D721Med (cell line): ENCODE measurements at regions not wholly inside any gene's neighbourhood (a gene's known extent, or its start where the extent isn't known, plus 50 kb on each side); places are given as distances from the start of the nearest gene placed in this dataset.
A peak's percentile ranks its signal among the peaks of the same experiment; 100 is the strongest.

ENCODE experiments used
- DNase-seq: peaks from one replicate; pipeline ENCODE4 v3.0.0; 2011; ENCODE audit warnings: low spot score; ENCODE audit not compliant: insufficient read length
- FAIRE-seq: peaks from 2 replicates; lab custom pipeline; 2011; peaks lifted over from hg19 to GRCh38; lab: Jason Lieb, UNC
- CTCF ChIP-seq: IDR thresholded peaks from 2 replicates; pipeline ENCODE4 v1.5.1; 2012; ENCODE audit warnings: mild to moderate bottlenecking, control low read depth; ENCODE audit not compliant: insufficient read depth; ENCODE audit errors: missing control alignments

GRCh38 chr7:123401295-123401694 lies 133.1 kb downstream of the IQUB start:
- FAIRE-seq (no peak), DNase-seq (no peak)
- TF ChIP-seq CTCF = no peak

- FAIRE-seq (no peak), DNase-seq (no peak)
- TF ChIP-seq CTCF = no peak
These were observed 134.2 kb downstream of the IQUB start for GRCh38 chr7:123400196-123400595.

- DNase-seq (no peak), FAIRE-seq (no peak)
- TF ChIP-seq CTCF = no peak
These were observed 135.5 kb downstream of the IQUB start for GRCh38 chr7:123398921-123399320.

GRCh38 chr7:123397746-123398338 lies 136.6 kb downstream of the IQUB start:
- DNase-seq (no peak), FAIRE-seq (no peak)
- no peak for TF ChIP-seq CTCF

GRCh38 chr7:123393623-123394022 lies 140.8 kb downstream of the IQUB start:
- no peak for FAIRE-seq

GRCh38 chr7:123372368-123372767 lies 162.0 kb downstream of the IQUB start:
- no peak for TF ChIP-seq CTCF
- DNase-seq = no peak

More at GRCh38 chr7:123393623-123394022, 140.8 kb downstream of the IQUB start:
- DNase-seq = no peak
- no peak for TF ChIP-seq CTCF

GRCh38 chr7:123367484-123368122 lies 166.8 kb downstream of the IQUB start:
- TF ChIP-seq CTCF = peak; percentile 20
- DNase-seq (no peak), FAIRE-seq (peak; percentile 21)

More at GRCh38 chr7:123372368-123372767, 162.0 kb downstream of the IQUB start:
- no peak for FAIRE-seq
